SK-N-SH (cell line): ENCODE measurements at regions not wholly inside any gene's neighbourhood (a gene's known extent, or its start where the extent isn't known, plus 50 kb on each side); places are given as distances from the start of the nearest gene placed in this dataset.

Experiments
- CTCF ChIA-PET: fragments of 300-600, 350-600 bp; formaldehyde crosslinking; extraction: SDS; loops from one replicate; lab custom pipeline; 2021; lab: Yijun Ruan, JAX
- POLR2A ChIA-PET: fragments of 350-600 bp; sonication (Branson Sonifier 250); formaldehyde crosslinking; extraction: SDS; loops from one replicate; lab custom pipeline; 2020; ENCODE audit warnings: antibody characterized with exemption, inconsistent platforms; lab: Yijun Ruan, JAX
- DNase-seq: peaks from one replicate; pipeline ENCODE4 v3.0.0; 2012
- H2AFZ ChIP-seq: fragments of 200-600 bp; sonication (generic); 2 replicates; pipeline ENCODE4 v1.8.1; 2016; ENCODE audit warnings: antibody characterized with exemption, mild to moderate bottlenecking, low read depth
- H3F3A ChIP-seq: fragments of 200-600 bp; sonication (generic); replicated peaks from 2 replicates; pipeline ENCODE3; 2016; ENCODE audit warnings: antibody characterized with exemption, mild to moderate bottlenecking; ENCODE audit not compliant: insufficient read depth
- H3K27ac ChIP-seq, 2 experiments: fragments of 200-500 bp in 1 of 2; fragments of 200-600 bp in 1 of 2; sonication (Bioruptor generic) in 1 of 2; sonication (generic), shearing (Covaris generic) in 1 of 2; 2 replicates each; pipeline versions ENCODE4 v1.5.1 to v1.6.1; 2014 to 2016; ENCODE audit warnings: low read depth in 2 of 2, inconsistent platforms in 1 of 2, low read length in 1 of 2, mild to moderate bottlenecking in 1 of 2, mixed read lengths in 1 of 2
- H3K27me3 ChIP-seq: fragments of 200-600 bp; sonication (generic), shearing (Covaris generic); 2 replicates; pipeline ENCODE4 v1.6.1; 2016; ENCODE audit warnings: mixed run types; ENCODE audit not compliant: insufficient read depth
- H3K36me3 ChIP-seq, 2 experiments: fragments of 200-500 bp in 1 of 2; fragments of 200-600 bp in 1 of 2; sonication (Bioruptor generic) in 1 of 2; sonication (generic) in 1 of 2; replicated peaks in 1 of 2; 2 replicates each; pipeline versions ENCODE3 to v1.5.1; 2014 to 2016; ENCODE audit warnings: low read length in 1 of 2, mild to moderate bottlenecking in 1 of 2; ENCODE audit not compliant: insufficient read depth in 2 of 2, control insufficient read depth in 1 of 2
- H3K4me1 ChIP-seq, 2 experiments: fragments of 200-500 bp in 1 of 2; fragments of 200-600 bp in 1 of 2; sonication (Bioruptor generic) in 1 of 2; sonication (generic), shearing (Covaris generic) in 1 of 2; 2 replicates each; pipeline versions ENCODE4 v1.5.1 to v1.6.1; 2014 to 2016; ENCODE audit warnings: low read depth in 1 of 2, low read length in 1 of 2, mixed run types in 1 of 2; ENCODE audit not compliant: insufficient read depth in 2 of 2, control insufficient read depth in 1 of 2
- H3K4me2 ChIP-seq: fragments of 200-600 bp; sonication (generic), shearing (Covaris generic); 2 replicates; pipeline ENCODE4 v1.6.1; 2017; ENCODE audit warnings: mixed run types
- H3K4me3 ChIP-seq, 2 experiments: fragments of 200-500 bp in 1 of 2; fragments of 200-600 bp in 1 of 2; sonication (Bioruptor generic) in 1 of 2; sonication (generic), shearing (Covaris generic) in 1 of 2; 2 replicates each; pipeline versions ENCODE4 v1.5.1 to v1.8.1; 2014 to 2016; ENCODE audit warnings: low read depth in 2 of 2, inconsistent platforms in 1 of 2, low read length in 1 of 2, mild to moderate bottlenecking in 1 of 2, mixed read lengths in 1 of 2, moderate library complexity in 1 of 2
- H3K79me2 ChIP-seq: fragments of 200-600 bp; sonication (generic); 2 replicates; pipeline ENCODE4 v1.8.1; 2017; ENCODE audit warnings: mild to moderate bottlenecking; ENCODE audit not compliant: insufficient read depth
- H3K9ac ChIP-seq: fragments of 200-600 bp; sonication (generic); 2 replicates; pipeline ENCODE4 v1.6.1; 2017; ENCODE audit warnings: mixed run types
- H3K9me2 ChIP-seq: fragments of 200-600 bp; sonication (generic); 2 replicates; pipeline ENCODE4 v1.6.1; 2017; ENCODE audit warnings: mixed run types
- H3K9me3 ChIP-seq: fragments of 200-600 bp; sonication (generic); 2 replicates; pipeline ENCODE4 v1.6.1; 2017; ENCODE audit warnings: mixed run types, mild to moderate bottlenecking, moderate library complexity
- H4K20me1 ChIP-seq: fragments of 200-600 bp; sonication (generic); 2 replicates; pipeline ENCODE4 v1.6.1; 2017; ENCODE audit warnings: mild to moderate bottlenecking, mixed run types; ENCODE audit not compliant: insufficient read depth
- ELF1 ChIP-seq: IDR thresholded peaks from 2 replicates; pipeline ENCODE4 v1.4.0; 2012
- FOSL2 ChIP-seq: IDR thresholded peaks from 2 replicates; pipeline ENCODE4 v1.4.0; 2012; ENCODE audit warnings: low read depth, mild to moderate bottlenecking, moderate library complexity, borderline replicate concordance
- FOXJ3 ChIP-seq: sonication (generic); formaldehyde crosslinking; IDR thresholded peaks from 2 replicates; pipeline ENCODE4 v1.5.1; 2020; ENCODE audit warnings: mild to moderate bottlenecking, missing genetic modification reagents
- FOXM1 ChIP-seq: IDR thresholded peaks from 2 replicates; pipeline ENCODE4 v1.4.0; 2012; ENCODE audit warnings: low read depth, mild to moderate bottlenecking
- GATA2 ChIP-seq: sonication (generic); formaldehyde crosslinking; IDR thresholded peaks from 2 replicates; pipeline ENCODE4 v1.5.0; 2020; ENCODE audit warnings: mild to moderate bottlenecking, missing genetic modification reagents
- JUND ChIP-seq: IDR thresholded peaks from 2 replicates; pipeline ENCODE4 v1.4.0; 2012
- MXI1 ChIP-seq: IDR thresholded peaks from 2 replicates; pipeline ENCODE4 v1.6.1; 2012; ENCODE audit warnings: mild to moderate bottlenecking, low read depth, low read length, improper control_type of control experiment
- SIN3A ChIP-seq: IDR thresholded peaks from 2 replicates; pipeline ENCODE4 v1.6.1; 2012; ENCODE audit warnings: low read depth, mild to moderate bottlenecking, low read length, moderate library complexity, borderline replicate concordance
- SMC3 ChIP-seq: IDR thresholded peaks from 2 replicates; pipeline ENCODE4 v1.6.1; 2012; ENCODE audit warnings: low read depth, low read length, improper control_type of control experiment
- TAF1 ChIP-seq: IDR thresholded peaks from 2 replicates; pipeline ENCODE4 v1.6.1; 2012; ENCODE audit warnings: low read depth, mild to moderate bottlenecking, low read length, moderate library complexity, borderline replicate concordance
- TEAD4 ChIP-seq: IDR thresholded peaks from 2 replicates; pipeline ENCODE4 v1.4.0; 2012; ENCODE audit warnings: mild to moderate bottlenecking, borderline replicate concordance; ENCODE audit not compliant: insufficient read depth
- YY1 ChIP-seq: IDR thresholded peaks from 2 replicates; pipeline ENCODE4 v1.4.0; 2012; ENCODE audit warnings: low read depth, mild to moderate bottlenecking
- WGBS: methylation state at CpG from one replicate; pipeline ENCODE4 v1.1.6; 2017; ENCODE audit warnings: low lambda C conversion rate; 5-methylcytosine and 5-hydroxymethylcytosine counted together
- TF ChIP-seq, protein P1 (sequence below): fragments of 150-350 bp; IDR thresholded peaks from 2 replicates; pipeline ENCODE4 v1.6.1; 2016; ENCODE audit warnings: mild to moderate bottlenecking, low read depth, low read length
- TF ChIP-seq, protein P2 (sequence below): IDR thresholded peaks from 2 replicates; pipeline ENCODE4; 2012
- TF ChIP-seq, protein P3 (sequence below): IDR thresholded peaks from 2 replicates; pipeline ENCODE4 v1.6.1; 2012; ENCODE audit warnings: mild to moderate bottlenecking, low read depth, low read length, moderate library complexity
- TF ChIP-seq, protein P4 (sequence below): fragments of 150-350 bp; IDR thresholded peaks from 2 replicates; pipeline ENCODE4 v1.6.1; 2017; ENCODE audit warnings: antibody characterized with exemption, low read length, low read depth, borderline replicate concordance
- TF ChIP-seq, protein P5 (sequence below): IDR thresholded peaks from 2 replicates; pipeline ENCODE4 v1.4.0; 2012; ENCODE audit warnings: low read depth

DNA sequence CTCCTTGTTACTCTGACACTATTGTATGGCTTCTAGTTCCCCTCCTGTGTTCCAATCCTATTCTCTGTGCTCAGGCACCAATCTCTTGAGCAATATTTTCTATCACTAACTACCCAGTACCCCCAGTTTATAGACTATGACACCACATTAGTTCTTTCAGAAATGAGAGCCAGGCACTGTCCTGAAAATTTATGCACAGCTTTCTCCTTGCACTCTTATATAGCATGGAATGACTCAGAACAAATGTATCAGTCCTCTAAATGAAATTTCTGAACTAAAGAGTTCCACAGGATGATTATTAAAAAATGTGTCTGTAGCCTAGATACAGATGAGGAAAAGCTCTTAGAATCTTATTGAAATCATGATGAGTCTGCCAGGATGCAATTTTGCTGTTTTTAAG lies 489.9 kb downstream of the XPNPEP1 start:
- Histone ChIP-seq H3K9ac (no peak overlapping the region), H3F3A (no peaks in the 10 kb centered on the region), H3K4me3 (no peak overlapping the region), H3K9me3 (no peaks in the 10 kb centered on the region), H4K20me1 (no peaks in the 10 kb centered on the region), H3K9me2 (no peaks in the 10 kb centered on the region), H3K79me2 (no peaks in the 10 kb centered on the region), H3K27me3 (no peaks in the 10 kb centered on the region), H3K4me1 (no peaks in the 10 kb centered on the region; a peak in 1 of 4 replicates), H3K27ac (no peak overlapping the region), H3K4me2 (no peak overlapping the region), H2AFZ (no peak overlapping the region)
- POLR2A ChIA-PET: no interaction called here
- DNase-seq: no peak
- CTCF ChIA-PET: no interaction called here
- TF ChIP-seq, protein P1, sequence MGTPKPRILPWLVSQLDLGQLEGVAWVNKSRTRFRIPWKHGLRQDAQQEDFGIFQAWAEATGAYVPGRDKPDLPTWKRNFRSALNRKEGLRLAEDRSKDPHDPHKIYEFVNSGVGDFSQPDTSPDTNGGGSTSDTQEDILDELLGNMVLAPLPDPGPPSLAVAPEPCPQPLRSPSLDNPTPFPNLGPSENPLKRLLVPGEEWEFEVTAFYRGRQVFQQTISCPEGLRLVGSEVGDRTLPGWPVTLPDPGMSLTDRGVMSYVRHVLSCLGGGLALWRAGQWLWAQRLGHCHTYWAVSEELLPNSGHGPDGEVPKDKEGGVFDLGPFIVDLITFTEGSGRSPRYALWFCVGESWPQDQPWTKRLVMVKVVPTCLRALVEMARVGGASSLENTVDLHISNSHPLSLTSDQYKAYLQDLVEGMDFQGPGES: no peak
- TF ChIP-seq, all 33 proteins: peak for 0
- no peaks in the 10 kb centered on the region for H3K36me3 ChIP-seq

DNA sequence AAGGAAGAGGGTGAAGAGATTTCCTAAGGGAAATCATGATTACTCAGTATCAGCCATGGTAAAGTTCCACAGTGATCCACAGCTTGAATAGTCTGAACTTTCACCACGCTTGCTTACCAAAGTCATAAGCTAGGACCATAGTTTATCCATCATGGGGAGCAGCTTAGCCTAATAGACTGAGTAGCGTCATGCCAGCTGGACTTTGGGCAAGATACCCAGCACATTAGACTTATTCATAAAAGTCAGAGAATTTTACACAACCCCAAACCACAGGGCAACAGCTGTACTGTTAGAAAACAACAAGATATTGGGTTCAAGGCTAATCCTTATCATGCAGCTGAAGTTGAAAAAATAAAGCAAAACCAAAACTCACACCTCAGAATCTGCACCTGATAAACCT lies 491.0 kb downstream of the XPNPEP1 start:
- H3K9me2 ChIP-seq: no peaks in the 10 kb centered on the region
- H3K4me3 ChIP-seq: no peak overlapping the region
- no peaks in the 10 kb centered on the region for H4K20me1 ChIP-seq
- 45% methylated on average over 2 of the region's 2 CpGs for WGBS
- H3F3A ChIP-seq: no peaks in the 10 kb centered on the region
- H3K9me3 ChIP-seq: no peaks in the 10 kb centered on the region
- H2AFZ ChIP-seq: no peak overlapping the region
- H3K4me2 ChIP-seq: no peak overlapping the region
- no peaks in the 10 kb centered on the region for H3K79me2 ChIP-seq
- POLR2A ChIA-PET: no interaction called here
- H3K36me3 ChIP-seq: no peaks in the 10 kb centered on the region
- no peak overlapping the region for H3K9ac ChIP-seq
- no peaks in the 10 kb centered on the region; a peak in 1 of 4 replicates for H3K4me1 ChIP-seq
- no peaks in the 10 kb centered on the region for H3K27me3 ChIP-seq
- TF ChIP-seq, protein P2, sequence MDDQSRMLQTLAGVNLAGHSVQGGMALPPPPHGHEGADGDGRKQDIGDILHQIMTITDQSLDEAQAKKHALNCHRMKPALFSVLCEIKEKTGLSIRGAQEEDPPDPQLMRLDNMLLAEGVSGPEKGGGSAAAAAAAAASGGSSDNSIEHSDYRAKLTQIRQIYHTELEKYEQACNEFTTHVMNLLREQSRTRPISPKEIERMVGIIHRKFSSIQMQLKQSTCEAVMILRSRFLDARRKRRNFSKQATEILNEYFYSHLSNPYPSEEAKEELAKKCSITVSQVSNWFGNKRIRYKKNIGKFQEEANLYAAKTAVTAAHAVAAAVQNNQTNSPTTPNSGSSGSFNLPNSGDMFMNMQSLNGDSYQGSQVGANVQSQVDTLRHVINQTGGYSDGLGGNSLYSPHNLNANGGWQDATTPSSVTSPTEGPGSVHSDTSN: no peak
- TF ChIP-seq, protein P3, sequence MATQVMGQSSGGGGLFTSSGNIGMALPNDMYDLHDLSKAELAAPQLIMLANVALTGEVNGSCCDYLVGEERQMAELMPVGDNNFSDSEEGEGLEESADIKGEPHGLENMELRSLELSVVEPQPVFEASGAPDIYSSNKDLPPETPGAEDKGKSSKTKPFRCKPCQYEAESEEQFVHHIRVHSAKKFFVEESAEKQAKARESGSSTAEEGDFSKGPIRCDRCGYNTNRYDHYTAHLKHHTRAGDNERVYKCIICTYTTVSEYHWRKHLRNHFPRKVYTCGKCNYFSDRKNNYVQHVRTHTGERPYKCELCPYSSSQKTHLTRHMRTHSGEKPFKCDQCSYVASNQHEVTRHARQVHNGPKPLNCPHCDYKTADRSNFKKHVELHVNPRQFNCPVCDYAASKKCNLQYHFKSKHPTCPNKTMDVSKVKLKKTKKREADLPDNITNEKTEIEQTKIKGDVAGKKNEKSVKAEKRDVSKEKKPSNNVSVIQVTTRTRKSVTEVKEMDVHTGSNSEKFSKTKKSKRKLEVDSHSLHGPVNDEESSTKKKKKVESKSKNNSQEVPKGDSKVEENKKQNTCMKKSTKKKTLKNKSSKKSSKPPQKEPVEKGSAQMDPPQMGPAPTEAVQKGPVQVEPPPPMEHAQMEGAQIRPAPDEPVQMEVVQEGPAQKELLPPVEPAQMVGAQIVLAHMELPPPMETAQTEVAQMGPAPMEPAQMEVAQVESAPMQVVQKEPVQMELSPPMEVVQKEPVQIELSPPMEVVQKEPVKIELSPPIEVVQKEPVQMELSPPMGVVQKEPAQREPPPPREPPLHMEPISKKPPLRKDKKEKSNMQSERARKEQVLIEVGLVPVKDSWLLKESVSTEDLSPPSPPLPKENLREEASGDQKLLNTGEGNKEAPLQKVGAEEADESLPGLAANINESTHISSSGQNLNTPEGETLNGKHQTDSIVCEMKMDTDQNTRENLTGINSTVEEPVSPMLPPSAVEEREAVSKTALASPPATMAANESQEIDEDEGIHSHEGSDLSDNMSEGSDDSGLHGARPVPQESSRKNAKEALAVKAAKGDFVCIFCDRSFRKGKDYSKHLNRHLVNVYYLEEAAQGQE: no peak
- TF ChIP-seq, protein P4, sequence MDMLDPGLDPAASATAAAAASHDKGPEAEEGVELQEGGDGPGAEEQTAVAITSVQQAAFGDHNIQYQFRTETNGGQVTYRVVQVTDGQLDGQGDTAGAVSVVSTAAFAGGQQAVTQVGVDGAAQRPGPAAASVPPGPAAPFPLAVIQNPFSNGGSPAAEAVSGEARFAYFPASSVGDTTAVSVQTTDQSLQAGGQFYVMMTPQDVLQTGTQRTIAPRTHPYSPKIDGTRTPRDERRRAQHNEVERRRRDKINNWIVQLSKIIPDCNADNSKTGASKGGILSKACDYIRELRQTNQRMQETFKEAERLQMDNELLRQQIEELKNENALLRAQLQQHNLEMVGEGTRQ: no peak
- TF ChIP-seq GATA2 (CRISPR knock-in tag) (no peak), SIN3A (no peak), FOSL2 (no peak), TAF1 (no peak), SMC3 (no peak), FOXJ3 (no peak), ELF1 (no peak), TEAD4 (no peak), JUND (no peak), MXI1 (no peak), YY1 (no peak), FOXM1 (no peak)
- TF ChIP-seq, protein P5, sequence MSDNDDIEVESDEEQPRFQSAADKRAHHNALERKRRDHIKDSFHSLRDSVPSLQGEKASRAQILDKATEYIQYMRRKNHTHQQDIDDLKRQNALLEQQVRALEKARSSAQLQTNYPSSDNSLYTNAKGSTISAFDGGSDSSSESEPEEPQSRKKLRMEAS: no peak
- TF ChIP-seq, all 33 proteins: peak for 0
- CTCF ChIA-PET: no interaction called here
- DNase-seq: no peak
- H3K27ac ChIP-seq: no peak overlapping the region
